Keratinocyte (primary cell): ENCODE measurements at regions not wholly inside any gene's neighbourhood (a gene's known extent, or its start where the extent isn't known, plus 50 kb on each side); places are given as distances from the start of the nearest gene placed in this dataset.
A peak's percentile ranks its signal among the peaks of the same experiment; 100 is the strongest.

Experiments used
- DNase-seq: peaks from one replicate; pipeline ENCODE4 v3.0.0-alpha.2; 2011; ENCODE audit warnings: low read depth, missing footprints, low spot score
- FAIRE-seq: peaks from 2 replicates; lab custom pipeline; 2011; peaks lifted over from hg19 to GRCh38; lab: Jason Lieb, UNC
- H2AFZ ChIP-seq: 2 replicates; pipeline ENCODE4 v1.6.0; 2012; ENCODE audit warnings: low read length, control low read depth, inconsistent platforms; ENCODE audit not compliant: control insufficient read depth
- H3K27ac ChIP-seq: 2 replicates; pipeline ENCODE4 v1.5.1; 2011; ENCODE audit warnings: low read length; ENCODE audit not compliant: control insufficient read depth, insufficient read depth
- H3K27me3 ChIP-seq: 3 replicates; pipeline ENCODE4 v1.6.0; 2011; ENCODE audit warnings: low read length; ENCODE audit not compliant: control insufficient read depth, insufficient read depth; ENCODE audit errors: extremely low read depth
- H3K36me3 ChIP-seq, 2 experiments: 2 replicates in 1 of 2; 3 replicates in 1 of 2; pipeline ENCODE4 v1.5.1; 2011; ENCODE audit warnings: low read length in 2 of 2, mild to moderate bottlenecking in 1 of 2; ENCODE audit not compliant: control insufficient read depth in 2 of 2, insufficient read depth in 2 of 2; ENCODE audit errors: extremely low read depth in 1 of 2
- H3K4me1 ChIP-seq: 3 replicates; pipeline ENCODE4 v1.5.1; 2011; ENCODE audit warnings: low read length; ENCODE audit not compliant: control insufficient read depth, insufficient read depth; ENCODE audit errors: extremely low read depth
- H3K4me2 ChIP-seq: 3 replicates; pipeline ENCODE4 v1.6.0; 2011; ENCODE audit warnings: low read depth, low read length; ENCODE audit not compliant: control insufficient read depth, insufficient read depth; ENCODE audit errors: extremely low read depth
- H3K4me3 ChIP-seq, 3 experiments: fragments of 200-600 bp in 1 of 3; sonication (generic) in 1 of 3; 2 replicates in 2 of 3; 3 replicates in 1 of 3; pipeline ENCODE4 v1.5.1; 2011 to 2016; ENCODE audit warnings: low read length in 3 of 3, mild to moderate bottlenecking in 3 of 3, control low read depth in 2 of 3, inconsistent platforms in 1 of 3, low read depth in 1 of 3, mixed read lengths in 1 of 3, mixed run types in 1 of 3, moderate library complexity in 1 of 3; ENCODE audit not compliant: control insufficient read depth in 2 of 3, insufficient read depth in 2 of 3; ENCODE audit errors: extremely low read depth in 1 of 3
- H3K79me2 ChIP-seq: 2 replicates; pipeline ENCODE4 v1.6.0; 2012; ENCODE audit warnings: low read length; ENCODE audit not compliant: control insufficient read depth, insufficient read depth
- H3K9ac ChIP-seq: 3 replicates; pipeline ENCODE4 v1.6.0; 2011; ENCODE audit warnings: low read length; ENCODE audit not compliant: control insufficient read depth, insufficient read depth; ENCODE audit errors: extremely low read depth
- H3K9me1 ChIP-seq: 3 replicates; pipeline ENCODE4 v1.6.0; 2011; ENCODE audit warnings: low read length; ENCODE audit not compliant: control insufficient read depth, insufficient read depth; ENCODE audit errors: extremely low read depth
- H3K9me3 ChIP-seq: 2 replicates; pipeline ENCODE4 v1.5.1; 2012; ENCODE audit warnings: low read depth, low read length; ENCODE audit not compliant: control insufficient read depth
- H4K20me1 ChIP-seq: 3 replicates; pipeline ENCODE4 v1.6.0; 2011; ENCODE audit warnings: low read length; ENCODE audit not compliant: control insufficient read depth, insufficient read depth; ENCODE audit errors: extremely low read depth
- CTCF ChIP-seq, 3 experiments: IDR thresholded peaks in 1 of 3; conservative IDR thresholded peaks in 1 of 3; optimal IDR thresholded peaks in 1 of 3; 2 replicates in 2 of 3; 3 replicates in 1 of 3; pipeline versions ENCODE3 to v1.5.1; 2011; ENCODE audit warnings: low read length in 3 of 3, mild to moderate bottlenecking in 3 of 3, moderate library complexity in 2 of 3, control low read depth in 1 of 3, inconsistent platforms in 1 of 3; ENCODE audit not compliant: insufficient read depth in 2 of 3; ENCODE audit errors: extremely low read depth in 1 of 3
- EZH2 ChIP-seq: IDR thresholded peaks from one replicate; pipeline ENCODE4 v1.6.1; 2012; ENCODE audit warnings: inconsistent platforms, mild to moderate bottlenecking, low read length, moderate library complexity
- dilution Hi-C: fragments of 300-500 bp; cut with MboI; formaldehyde crosslinking; loops from one replicate; pipeline ENCODE4 v1.7.0; 2020; ENCODE audit warnings: low sequenced_read_pairs; ENCODE audit not compliant: extremely low pct_ligation_motif_present

GRCh38 chr7:91657483-91658071 is 222.9 kb downstream of the MTERF1 start:
- DNase-seq (peak; percentile 33), FAIRE-seq (peak; percentile 43)
- no peaks in the 10 kb centered on the region for H3K79me2 ChIP-seq
- no peaks in the 10 kb centered on the region for H4K20me1 ChIP-seq
- H3K4me2 ChIP-seq = no peak overlapping the region
- no peak overlapping the region for H3K4me3 ChIP-seq
- no peak overlapping the region for H2AFZ ChIP-seq
- no peaks in the 10 kb centered on the region for H3K9me1 ChIP-seq
- no peaks in the 10 kb centered on the region for H3K36me3 ChIP-seq
- TF ChIP-seq EZH2 (no peak), CTCF (optimal IDR thresholded peaks at IDR 0.05 in 1 of 3, IDR thresholded peaks at IDR 0.05 in 1 of 3, conservative IDR thresholded peaks at IDR 0.05 in 1 of 3; ENCODE audit: extremely low read depth in 1 of 3, insufficient read depth in 2 of 3, low read length in 3 of 3) (no peak)
- H3K27ac ChIP-seq = no peak overlapping the region
- H3K4me1 ChIP-seq = peaks cover 2% of the 10 kb centered on the region
- H3K9ac ChIP-seq = no peak overlapping the region
- dilution Hi-C loops = no loop called here
- no peaks in the 10 kb centered on the region for H3K9me3 ChIP-seq
- peaks cover under 1% of the 10 kb centered on the region for H3K27me3 ChIP-seq

- Histone ChIP-seq H2AFZ (no peak overlapping the region), H3K27ac (no peak overlapping the region), H3K79me2 (no peaks in the 10 kb centered on the region), H3K9ac (no peak overlapping the region), H3K27me3 (no peaks in the 10 kb centered on the region), H3K9me1 (no peaks in the 10 kb centered on the region), H3K4me2 (no peak overlapping the region), H3K36me3 (no peaks in the 10 kb centered on the region), H3K4me1 (peaks cover 2% of the 10 kb centered on the region), H3K9me3 (no peaks in the 10 kb centered on the region), H3K4me3 (no peak overlapping the region), H4K20me1 (no peaks in the 10 kb centered on the region)
- no peak for FAIRE-seq
- TF ChIP-seq EZH2 (no peak), CTCF (optimal IDR thresholded peaks at IDR 0.05 in 1 of 3, IDR thresholded peaks at IDR 0.05 in 1 of 3, conservative IDR thresholded peaks at IDR 0.05 in 1 of 3; ENCODE audit: extremely low read depth in 1 of 3, insufficient read depth in 2 of 3, low read length in 3 of 3) (no peak)
- DNase-seq = no peak
- dilution Hi-C loops = no loop called here
Measured at GRCh38 chr7:91659096-91659495, 221.4 kb downstream of the MTERF1 start.
